ENCODE measurements at regions not wholly inside any gene's neighbourhood (a gene's known extent, or its start where the extent isn't known, plus 50 kb on each side); places are given as distances from the start of the nearest gene placed in this dataset.

DNA sequence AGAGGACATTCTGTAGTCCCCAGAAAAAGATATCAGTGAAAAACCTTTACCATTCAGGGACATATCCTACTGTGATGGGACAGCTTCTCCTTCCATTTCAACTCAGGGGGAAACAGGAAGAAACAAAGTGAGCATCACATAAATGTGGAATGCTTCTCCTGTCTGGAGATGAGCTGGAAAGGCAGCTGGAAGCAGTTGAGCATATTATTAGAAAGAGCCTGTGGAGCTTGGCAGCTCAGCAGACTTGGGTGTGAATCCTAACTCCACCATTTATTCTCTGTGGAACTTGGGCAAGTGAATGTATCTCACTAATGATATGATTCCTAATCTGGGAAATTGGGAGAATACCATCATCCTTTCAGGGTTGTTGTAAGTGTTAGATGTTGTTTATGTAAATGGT lies 232.1 kb upstream of the F9 start:
- TF ChIP-seq, protein P1, sequence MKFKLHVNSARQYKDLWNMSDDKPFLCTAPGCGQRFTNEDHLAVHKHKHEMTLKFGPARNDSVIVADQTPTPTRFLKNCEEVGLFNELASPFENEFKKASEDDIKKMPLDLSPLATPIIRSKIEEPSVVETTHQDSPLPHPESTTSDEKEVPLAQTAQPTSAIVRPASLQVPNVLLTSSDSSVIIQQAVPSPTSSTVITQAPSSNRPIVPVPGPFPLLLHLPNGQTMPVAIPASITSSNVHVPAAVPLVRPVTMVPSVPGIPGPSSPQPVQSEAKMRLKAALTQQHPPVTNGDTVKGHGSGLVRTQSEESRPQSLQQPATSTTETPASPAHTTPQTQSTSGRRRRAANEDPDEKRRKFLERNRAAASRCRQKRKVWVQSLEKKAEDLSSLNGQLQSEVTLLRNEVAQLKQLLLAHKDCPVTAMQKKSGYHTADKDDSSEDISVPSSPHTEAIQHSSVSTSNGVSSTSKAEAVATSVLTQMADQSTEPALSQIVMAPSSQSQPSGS (CRISPR knock-in tag; IDR thresholded peaks at IDR 0.05): no peak
- TF ChIP-seq, protein P2, sequence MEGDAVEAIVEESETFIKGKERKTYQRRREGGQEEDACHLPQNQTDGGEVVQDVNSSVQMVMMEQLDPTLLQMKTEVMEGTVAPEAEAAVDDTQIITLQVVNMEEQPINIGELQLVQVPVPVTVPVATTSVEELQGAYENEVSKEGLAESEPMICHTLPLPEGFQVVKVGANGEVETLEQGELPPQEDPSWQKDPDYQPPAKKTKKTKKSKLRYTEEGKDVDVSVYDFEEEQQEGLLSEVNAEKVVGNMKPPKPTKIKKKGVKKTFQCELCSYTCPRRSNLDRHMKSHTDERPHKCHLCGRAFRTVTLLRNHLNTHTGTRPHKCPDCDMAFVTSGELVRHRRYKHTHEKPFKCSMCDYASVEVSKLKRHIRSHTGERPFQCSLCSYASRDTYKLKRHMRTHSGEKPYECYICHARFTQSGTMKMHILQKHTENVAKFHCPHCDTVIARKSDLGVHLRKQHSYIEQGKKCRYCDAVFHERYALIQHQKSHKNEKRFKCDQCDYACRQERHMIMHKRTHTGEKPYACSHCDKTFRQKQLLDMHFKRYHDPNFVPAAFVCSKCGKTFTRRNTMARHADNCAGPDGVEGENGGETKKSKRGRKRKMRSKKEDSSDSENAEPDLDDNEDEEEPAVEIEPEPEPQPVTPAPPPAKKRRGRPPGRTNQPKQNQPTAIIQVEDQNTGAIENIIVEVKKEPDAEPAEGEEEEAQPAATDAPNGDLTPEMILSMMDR (CRISPR knock-in tag; IDR thresholded peaks at IDR 0.05): no peak
- TF ChIP-seq CHD2 (IDR thresholded peaks at IDR 0.05; ENCODE audit: low read depth, low read length) (no peak), NONO (IDR thresholded peaks at IDR 0.05) (no peak), NONO (CRISPR knock-in tag; conservative IDR thresholded peaks at IDR 0.05) (no peak), MEF2D (CRISPR knock-in tag; IDR thresholded peaks at IDR 0.05) (no peak), ZNF790 (CRISPR knock-in tag; IDR thresholded peaks at IDR 0.05; ENCODE audit: borderline replicate concordance) (no peak), POLR2AphosphoS5 (IDR thresholded peaks at IDR 0.05; ENCODE audit: low read depth, low read length) (no peak), LCORL (IDR thresholded peaks at IDR 0.05) (no peak), LCORL (CRISPR knock-in tag; IDR thresholded peaks at IDR 0.05) (no peak)
- TF ChIP-seq, protein P3, sequence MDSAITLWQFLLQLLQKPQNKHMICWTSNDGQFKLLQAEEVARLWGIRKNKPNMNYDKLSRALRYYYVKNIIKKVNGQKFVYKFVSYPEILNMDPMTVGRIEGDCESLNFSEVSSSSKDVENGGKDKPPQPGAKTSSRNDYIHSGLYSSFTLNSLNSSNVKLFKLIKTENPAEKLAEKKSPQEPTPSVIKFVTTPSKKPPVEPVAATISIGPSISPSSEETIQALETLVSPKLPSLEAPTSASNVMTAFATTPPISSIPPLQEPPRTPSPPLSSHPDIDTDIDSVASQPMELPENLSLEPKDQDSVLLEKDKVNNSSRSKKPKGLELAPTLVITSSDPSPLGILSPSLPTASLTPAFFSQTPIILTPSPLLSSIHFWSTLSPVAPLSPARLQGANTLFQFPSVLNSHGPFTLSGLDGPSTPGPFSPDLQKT (CRISPR knock-in tag; IDR thresholded peaks at IDR 0.05; ENCODE audit: borderline replicate concordance): no peak
- TF ChIP-seq, protein P4, sequence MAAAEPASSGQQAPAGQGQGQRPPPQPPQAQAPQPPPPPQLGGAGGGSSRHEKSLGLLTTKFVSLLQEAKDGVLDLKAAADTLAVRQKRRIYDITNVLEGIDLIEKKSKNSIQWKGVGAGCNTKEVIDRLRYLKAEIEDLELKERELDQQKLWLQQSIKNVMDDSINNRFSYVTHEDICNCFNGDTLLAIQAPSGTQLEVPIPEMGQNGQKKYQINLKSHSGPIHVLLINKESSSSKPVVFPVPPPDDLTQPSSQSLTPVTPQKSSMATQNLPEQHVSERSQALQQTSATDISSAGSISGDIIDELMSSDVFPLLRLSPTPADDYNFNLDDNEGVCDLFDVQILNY (CRISPR knock-in tag; conservative IDR thresholded peaks at IDR 0.05): no peak

Data from HepG2 (cell line).